Hematopoietic multipotent progenitor cell treated with erythropoietin and hydrocortisone succinate and interleukin-3 and kit ligand, for 4 days (in vitro differentiated cells): ENCODE measurements at regions not wholly inside any gene's neighbourhood (a gene's known extent, or its start where the extent isn't known, plus 50 kb on each side); places are given as distances from the start of the nearest gene placed in this dataset.
"Not testable (repeated sequence)": the region's sequence is repeated elsewhere in the genome, so short reads cannot be mapped to it uniquely, and the experiment has no call there.

Experiments used
- DNase-seq: peaks from one replicate; pipeline ENCODE4 v3.0.0-alpha.2; 2015

DNA sequence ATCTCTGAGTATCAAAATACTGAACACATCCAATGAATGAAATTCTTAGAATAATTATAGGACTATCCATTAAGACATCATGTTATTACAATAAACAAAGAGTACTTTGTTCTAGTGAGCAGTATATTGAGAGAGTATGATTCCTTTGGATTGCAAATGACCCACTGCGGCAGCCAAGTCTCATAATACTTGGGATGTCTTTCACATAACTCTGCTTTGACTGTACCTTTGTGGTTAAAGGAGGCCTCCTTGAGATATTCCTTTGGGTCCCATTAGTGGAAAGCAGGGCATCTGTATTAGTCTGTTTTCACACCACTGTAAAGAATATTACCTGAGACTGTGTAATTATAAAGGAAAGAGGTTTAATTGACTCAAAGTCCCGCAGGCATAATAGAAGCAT, 593.8 kb downstream of the TRHDE start:
- DNase-seq = no peak

DNA sequence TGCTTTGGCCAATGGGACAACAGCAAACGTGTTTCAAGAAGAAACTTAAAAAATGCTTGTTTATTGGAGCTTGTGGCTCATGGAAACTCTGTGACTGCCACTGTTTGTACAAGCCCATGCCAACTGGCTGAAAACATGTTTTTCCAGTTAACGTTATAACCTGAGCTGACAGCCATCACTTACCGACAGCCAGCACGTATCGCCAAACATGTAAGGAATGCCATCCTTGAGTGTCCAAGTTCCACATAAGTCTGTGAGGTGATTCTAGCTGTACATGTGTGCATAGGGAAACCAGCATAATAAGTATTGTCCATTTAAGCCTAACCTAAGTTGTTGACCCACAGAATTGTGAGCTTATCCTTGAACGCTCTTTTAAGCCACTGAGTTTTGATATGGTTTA, 596.9 kb downstream of the TRHDE start:
- DNase-seq = no peak

DNA sequence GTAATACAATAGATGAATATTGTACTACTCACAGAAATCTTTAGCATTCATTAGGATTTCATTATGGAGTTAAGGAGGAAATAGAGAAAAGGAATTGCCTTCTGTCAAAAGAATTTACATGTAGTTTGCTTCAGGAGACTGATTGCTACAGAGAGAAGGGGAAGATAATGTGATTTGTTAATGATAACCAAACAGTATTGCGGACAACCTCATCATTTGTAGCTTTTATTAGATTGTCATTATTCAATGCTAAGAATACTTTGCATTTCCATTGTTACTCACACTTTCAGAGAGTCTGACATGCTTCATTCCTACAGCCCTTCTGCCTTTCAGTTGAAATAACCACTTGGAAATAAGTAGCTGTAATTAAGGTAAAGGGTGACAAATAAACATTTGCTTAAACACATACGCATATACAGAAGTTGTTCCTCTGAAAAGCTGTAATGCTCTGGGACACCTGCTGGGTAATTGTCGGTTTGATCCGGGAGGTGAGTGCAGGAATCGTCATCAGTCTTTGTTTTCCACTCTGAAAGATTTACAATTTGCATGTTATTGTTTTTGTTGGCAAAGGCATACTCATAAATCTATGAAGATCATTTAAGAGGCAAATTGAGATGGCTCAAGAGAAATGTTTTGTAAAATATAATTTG, 600.2 kb downstream of the TRHDE start:
- DNase-seq = no peak

DNA sequence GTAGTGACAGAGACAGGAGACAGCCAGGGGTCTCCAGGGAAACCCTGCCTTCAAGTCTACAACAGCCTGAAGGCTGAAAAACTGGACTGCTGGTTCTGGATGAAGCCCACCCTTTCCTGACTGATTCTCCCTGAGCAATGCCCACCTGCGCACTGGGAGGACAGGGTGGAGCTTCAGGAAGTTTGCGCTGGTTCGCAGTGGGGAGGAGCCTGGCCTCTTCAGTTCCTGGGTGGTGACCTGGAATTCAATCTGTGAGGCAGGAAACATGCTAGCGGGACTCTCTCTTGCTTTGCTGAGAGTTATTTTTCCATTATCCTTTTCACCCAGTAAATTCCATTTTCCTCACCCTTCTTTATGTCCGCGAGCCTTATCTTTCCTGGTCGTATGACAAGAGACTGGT, 600.8 kb downstream of the TRHDE start:
- no peak for DNase-seq

DNA sequence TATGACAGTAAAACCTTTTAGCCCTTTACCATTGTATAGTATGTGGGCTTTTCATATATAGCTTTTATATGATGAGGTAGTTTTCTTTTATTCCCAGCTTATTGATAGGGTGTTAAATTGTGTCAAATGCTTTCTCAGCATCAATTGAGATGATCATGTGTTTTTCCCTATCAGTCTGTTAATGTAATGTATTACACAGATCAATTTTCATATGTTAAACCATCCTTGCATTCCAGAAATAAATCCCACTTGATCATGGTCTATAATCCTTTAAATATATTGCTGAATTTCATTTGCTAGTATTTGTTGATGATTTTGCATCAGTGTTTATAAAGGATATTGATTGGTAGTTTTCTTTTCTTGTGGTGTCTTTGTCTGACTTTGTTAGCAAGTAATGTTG, 603.9 kb downstream of the TRHDE start:
- no peak for DNase-seq

DNA sequence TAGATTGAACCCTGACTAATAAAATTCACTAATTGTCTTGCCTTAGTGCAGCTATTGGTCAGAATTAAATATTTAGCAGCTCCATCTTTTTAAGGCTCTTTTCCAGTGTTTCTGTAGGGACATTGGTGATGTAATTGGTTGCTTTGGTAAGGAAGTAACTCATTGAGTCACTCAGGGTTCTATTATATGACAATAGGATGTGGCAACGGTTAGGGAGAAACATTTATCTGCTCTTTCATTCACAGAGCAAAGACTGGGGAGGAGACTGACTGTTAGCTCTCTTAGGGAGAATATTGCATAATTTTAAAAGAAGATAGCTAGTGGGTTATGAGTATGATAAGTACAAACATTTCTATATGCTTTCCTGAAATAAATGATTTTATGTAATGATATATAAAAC, 616.5 kb downstream of the TRHDE start:
- peak; percentile 39 for DNase-seq

DNA sequence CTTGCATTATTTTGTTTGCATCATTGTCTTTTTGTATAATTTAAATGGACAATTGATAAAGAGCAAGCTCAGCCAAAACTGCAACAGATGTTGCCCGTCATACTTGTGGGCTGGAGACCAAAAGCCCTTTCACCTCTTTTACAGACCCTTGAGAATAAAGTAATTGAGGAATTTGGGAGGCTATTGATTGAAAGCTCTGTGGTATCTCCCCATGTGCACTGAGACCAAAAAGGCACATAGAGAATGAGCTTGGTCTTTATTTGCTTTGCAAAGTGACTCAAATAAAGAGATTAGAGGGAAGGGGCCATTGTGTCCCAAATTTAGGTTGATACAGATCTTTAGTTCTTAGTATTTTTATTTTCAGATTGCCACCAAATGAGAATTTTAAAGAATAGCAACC, 617.6 kb downstream of the TRHDE start:
- DNase-seq = no peak

DNA sequence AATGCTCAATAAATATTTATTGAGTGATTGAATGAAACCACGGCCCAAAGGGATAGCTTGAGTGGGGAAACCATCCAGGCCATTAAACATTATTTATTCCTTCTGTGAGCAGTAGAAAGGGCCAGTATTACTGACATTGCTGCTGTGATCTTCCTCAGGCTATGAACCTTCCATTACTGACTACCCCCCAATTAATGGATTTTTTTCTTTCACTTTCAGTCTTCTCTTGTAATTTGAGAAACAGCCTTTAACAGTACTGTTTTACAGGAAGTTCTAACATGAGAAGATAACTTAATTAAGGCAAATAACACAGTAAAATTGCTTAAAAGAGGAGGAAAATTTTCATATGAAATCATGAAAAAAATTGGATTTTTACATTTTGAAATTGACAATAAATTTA, 629.5 kb downstream of the TRHDE start:
- DNase-seq = no peak

DNA sequence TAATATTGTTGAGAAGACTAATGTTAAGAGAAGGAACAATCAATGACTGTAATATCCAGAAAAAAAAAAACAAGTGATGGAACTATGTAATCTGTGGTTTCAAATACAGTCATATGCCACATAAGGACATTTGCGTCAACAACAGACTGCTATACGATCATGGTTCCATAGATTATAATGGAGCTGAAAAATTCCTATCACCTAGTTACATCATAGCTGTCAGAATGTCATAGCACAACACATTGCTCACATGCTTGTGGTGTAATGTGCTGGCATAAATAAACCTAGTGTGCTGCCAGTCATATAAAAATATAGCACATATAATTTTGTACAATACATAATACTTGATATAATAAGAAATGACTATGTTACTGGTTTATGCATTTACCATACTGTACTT, 653.5 kb downstream of the TRHDE start:
- no peak for DNase-seq

DNA sequence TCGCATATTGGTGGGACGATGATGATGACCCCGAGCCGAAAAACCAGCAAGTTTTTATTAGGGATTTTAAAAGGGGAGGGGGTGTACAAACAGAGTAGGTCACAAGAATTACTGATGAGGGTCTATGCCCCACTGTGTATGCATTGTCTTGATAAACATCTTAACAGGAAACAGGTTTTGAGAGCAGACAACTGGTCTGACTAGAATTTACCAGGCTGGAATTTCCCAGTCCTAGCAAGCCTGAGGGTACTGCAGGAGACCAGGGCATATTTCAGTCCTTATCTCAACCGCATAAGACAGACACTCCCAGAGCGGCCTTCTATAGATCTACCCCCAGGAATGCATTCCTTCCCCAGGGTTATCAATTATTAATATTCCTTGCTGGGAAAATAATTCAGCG, 659.7 kb downstream of the TRHDE start:
- DNase-seq = not testable (repeated sequence)

DNA sequence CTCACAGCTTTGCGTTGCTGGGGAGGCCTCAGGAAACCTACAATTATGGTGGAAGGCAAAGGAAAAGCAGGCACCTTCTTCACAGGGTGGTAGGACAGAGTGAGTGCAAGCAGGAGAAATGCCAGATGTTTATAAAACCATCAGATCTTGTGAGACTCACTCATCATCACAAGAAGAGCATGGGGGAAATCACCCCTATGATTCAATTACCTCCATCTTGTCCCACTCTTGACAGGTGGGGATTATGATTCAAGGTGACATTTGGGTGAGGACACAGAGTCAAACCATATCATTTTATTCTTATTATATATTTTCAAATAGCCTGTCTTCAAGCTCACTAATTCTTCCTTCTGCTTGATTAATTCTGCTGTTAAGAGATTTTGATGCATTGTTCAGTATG, 665.3 kb downstream of the TRHDE start:
- no peak for DNase-seq

DNA sequence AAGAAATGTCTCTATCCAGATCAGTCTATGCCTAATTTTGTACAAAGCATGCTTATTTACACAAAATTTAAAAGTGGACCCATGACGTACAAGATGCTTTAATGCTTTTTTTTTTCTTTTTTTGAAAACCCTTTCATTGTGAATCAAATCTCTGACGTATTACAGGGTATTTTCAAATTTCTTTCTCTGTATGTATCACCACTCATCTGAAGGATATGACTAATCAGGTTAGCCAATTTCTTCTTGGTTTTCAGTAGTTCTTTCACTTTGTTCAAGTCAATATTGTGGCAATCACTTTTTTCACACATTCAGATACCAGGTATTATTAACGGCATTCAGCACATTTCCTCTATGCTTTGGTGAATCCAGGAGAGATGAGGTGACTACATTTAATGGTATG, 685.3 kb downstream of the TRHDE start:
- DNase-seq = no peak

DNA sequence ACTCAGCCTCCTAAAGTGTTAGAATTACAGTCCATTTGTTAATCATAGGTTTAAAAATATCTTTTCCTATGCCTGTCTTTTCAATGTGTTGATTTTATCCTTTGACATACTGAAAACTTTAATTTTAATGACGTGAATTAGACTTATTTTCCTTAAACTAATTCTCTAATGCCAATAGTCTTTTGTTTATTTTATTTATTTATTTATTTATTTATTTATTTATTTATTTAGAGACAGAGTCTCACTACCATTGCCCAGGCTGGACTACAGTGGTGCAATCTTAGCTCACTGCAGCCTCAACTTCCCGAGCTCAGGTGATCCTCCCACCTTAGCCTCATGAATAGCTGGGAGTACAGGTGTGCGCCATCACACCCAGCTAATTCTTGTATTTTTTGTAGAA, 694.5 kb downstream of the TRHDE start:
- DNase-seq = no peak

DNA sequence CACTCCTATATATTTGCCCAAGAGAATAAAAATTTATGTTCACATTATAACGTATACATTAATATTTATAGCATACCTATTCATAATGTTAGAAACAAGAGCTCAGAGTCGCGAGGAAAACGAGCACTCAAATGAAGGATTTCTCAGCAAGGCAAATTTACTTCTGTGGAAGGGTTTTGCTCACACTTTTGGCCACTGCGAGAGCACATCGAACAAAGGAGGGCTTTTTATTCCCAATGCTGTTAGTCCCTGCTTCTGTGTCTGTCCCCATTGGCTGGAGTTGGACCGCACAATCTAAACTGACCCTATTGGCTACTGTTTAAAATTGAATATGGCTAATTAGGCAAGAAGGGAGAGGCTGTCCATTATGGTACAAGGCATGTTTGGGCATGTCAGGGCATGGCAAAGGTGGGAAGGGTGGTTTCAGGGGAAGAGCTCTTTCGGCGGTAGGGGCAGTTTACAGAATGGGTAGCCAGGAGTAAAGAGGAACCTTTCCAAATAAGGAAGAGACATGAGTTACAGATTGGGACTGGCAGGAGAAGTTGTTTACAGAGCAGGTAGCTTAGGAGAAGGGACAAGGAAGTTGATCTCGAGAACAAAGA, 702.9 kb downstream of the TRHDE start:
- DNase-seq = no peak

DNA sequence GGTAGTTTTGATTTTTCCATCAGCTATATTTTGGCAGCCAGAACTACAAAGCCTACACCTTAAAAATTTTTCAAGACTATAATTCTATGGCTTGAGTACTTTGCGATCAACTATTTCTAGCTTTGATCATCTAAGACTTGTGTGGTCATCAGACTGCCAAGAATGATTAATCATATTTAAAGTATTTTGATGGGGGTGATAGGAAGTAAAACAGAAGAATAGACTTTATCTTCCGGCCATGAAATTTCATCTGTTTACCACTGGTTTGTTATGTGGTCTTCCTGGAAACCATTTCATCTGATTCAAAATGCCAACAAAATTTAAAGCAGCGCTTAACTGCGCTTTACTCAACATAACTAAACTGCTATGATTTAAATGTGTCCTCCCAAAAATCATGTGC, 706.8 kb downstream of the TRHDE start:
- DNase-seq = no peak

DNA sequence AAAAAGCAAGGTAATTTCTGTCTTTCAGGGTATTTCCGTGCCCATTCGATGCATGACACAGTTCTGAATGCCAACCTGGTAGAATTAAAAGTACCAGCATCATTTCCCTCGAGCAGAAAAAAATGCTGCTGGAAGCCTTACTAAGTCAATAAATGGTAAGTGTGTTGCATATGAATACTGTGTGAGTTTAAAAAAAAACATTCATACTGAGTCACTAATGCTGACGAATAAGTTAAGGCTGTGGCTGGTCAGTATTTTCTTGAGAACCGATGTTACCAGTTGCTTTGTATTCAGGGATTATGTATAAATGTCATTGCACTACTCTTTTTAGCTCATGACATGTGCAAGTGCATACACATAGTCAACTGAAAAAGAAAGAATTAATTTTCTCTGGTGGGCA, 710.2 kb downstream of the TRHDE start:
- no peak for DNase-seq

DNA sequence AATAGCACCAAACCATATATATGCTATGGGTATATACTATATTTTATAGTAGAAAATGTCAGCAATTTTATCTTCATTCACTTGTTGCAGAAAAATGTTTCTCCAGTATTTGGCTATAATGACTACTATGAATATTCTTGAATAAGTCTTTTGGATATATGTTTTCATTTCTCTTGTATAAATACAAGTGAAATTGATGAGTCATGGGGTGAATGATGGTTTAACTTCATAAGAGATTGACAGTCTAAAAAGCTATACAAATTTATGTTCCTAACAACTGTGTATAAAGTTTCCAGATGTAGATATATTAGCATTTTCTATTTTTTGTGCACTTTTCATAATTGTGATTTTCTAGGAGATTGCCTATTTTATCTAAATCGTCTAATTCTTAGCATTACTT, 714.8 kb downstream of the TRHDE start:
- no peak for DNase-seq

DNA sequence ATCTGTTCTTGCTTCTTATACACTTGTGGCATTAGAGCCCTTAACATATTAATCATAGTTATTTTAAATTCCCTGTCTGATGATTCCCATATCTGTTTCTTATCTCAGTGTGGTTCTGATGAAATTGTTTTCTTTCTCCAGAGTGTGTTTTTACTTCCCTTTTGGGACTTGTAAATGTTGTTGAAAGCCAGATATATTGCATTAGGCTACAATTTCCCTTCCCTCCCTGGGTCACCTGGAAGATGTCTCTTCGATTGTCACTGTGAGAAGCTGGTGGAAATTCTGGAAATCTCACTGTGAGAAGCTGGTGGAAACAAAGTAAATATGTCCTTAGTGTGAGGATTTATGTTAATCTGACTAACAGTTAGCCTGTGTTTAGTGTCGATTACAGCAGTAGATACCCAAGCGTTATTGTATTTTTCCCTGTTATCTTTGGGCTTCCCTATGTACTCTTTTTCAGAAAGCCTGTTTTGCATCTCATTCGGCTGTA, 717.3 kb downstream of the TRHDE start:
- no peak for DNase-seq

DNA sequence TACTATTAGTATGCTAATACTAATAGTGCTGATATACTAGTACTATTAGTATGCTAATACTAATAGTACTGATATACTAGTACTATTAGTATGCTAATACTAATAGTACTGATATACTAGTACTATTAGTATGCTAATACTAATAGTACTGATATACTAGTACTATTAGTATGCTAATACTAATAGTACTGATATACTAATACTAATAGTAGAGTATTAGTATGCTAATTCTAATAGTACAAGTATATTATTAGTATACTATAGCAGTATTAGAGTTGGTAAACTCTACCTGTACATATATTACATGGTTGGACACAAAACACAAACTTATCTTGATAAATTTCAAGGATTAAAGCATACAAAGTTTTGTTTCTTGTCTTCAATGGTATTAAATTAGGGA, 722.9 kb downstream of the TRHDE start:
- DNase-seq = not testable (repeated sequence)

DNA sequence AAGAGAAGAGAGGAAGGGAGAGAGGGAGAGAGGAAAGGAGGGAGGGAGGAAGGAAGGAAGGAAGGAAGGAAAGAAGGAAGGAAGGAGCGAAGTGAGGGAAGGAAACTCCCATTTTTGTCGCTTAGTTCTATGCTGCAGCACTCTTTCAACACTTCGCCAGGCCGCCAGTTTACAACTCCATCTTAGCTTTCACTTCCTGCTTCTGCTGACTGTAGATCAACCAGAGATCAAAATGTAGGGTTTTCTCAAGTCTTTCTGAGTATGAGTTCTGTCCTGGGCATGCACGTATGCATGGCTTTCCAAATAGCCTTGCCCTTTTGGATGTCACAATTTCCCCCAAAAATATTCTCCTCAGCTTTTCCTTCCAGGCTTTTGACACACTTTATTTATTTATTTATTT, 723.4 kb downstream of the TRHDE start:
- DNase-seq = no peak

DNA sequence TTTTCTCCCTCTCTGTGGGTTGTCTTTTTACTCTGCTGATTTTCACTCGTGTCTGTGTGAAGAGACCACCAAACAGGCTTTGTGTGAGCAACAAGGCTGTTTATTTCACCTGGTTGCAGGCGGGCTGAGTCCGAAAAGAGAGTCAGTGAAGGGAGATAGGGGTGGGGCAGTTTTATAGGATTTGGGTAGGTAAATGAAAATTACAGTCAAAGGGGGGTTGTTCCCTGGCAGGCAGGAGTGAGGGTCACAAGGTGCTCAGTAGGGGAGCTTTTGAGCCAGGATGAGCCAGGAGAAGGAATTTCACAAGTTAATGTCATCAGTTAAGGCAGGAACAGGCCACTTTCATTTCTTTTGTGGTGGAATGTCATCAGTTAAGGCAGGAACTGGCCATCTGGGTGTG, 729.6 kb downstream of the TRHDE start:
- DNase-seq = not testable (repeated sequence)

DNA sequence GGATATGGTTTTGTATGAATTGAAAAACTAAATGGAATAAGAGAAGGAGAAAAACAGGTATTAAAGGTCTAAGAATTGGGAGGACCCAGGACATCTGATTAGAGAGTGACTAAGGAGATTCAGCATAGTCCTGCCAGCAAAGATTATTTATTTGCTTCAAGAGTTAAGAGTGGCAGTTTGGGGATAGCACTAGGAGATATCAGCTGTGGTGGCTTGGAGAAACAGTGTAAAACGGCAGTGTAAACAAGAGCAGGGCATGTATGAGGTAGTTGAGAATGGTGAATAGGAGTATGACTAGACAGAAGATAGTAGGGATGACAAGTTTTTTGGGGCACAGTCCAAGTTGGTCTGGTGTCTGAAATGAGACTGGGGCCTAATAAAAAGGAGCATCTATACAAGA, 730.3 kb downstream of the TRHDE start:
- DNase-seq = peak; percentile 30

DNA sequence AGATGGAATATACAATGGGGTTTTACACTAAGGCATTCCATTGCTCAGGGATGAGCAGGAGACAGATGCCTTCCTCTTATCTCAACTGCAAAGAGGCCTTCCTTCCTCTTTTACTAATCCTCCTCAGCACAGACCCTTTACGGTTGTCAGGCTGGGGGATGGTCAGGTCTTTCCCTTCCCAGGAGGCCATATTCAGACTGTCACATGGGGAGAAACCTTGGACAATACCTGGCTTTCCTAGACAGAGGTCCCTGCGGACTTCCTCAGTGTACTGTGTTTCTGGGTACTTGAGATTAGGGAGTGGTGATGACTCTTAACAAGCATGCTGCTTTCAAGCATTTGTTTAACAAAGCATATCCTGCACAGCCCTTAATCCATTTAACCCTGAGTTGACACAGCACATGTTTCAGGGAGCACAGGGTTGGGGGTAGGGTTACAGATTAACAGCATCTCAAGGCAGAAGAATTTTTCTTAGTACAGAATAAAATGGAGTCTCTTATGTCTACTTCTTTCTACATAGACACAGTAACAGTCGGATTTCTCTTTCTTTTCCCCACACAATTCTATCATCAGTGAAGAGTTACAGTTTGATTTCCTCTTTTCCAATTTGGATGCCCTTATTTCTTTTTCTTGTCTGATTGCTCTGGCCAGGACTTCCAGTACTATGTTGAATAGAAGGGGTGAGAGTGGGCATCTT, 737.1 kb downstream of the TRHDE start:
- peak; percentile 31 for DNase-seq

DNA sequence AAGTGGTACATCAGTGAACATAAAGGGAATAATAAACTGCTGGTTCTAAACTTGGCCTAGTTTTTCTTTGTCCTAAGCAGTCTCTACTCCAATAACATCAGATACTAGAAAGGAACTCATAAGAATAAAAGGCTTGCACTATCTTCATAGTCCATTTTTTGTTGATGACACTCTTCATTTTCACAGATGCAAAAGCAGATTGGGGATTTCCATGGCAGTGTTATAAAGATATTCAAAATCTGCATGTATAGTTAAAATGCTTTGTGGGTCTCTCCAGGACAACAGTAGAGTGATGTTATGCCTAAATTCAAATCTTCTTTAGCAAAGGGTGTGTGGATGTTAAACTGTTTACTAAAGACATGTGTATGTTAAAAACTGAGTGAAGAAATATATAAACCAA, 745.8 kb downstream of the TRHDE start:
- no peak for DNase-seq

DNA sequence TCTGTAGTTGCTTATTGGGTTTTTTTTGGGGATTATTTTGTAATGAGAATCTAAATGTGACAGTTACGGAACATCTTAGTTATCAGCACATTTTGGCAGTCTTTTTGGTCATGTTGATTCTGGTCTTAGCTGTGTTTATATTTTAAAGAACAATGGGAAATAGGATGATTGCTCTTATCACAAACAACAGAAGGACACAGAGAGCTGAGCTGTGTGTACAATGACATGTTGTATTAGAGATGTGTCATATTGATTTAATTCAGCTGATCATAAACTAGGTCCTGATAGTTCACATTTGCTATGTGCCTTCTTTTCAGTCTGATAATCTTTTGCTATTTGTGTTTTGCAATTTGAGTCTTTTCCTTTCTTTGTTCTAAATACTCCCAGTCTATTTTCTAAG, 781.7 kb downstream of the TRHDE start:
- DNase-seq = peak; percentile 33
